Stromal cell of bone marrow (primary cell): ENCODE measurements at regions not wholly inside any gene's neighbourhood (a gene's known extent, or its start where the extent isn't known, plus 50 kb on each side); places are given as distances from the start of the nearest gene placed in this dataset.
"Not testable (repeated sequence)": the region's sequence is repeated elsewhere in the genome, so short reads cannot be mapped to it uniquely, and the experiment has no call there.

Experiments used
- DNase-seq: peaks from one replicate; pipeline ENCODE4 v3.0.0-alpha.2; 2012; ENCODE audit warnings: low read depth

GRCh38 chr14:26655128-26655527, 57.3 kb upstream of the NOVA1 start:
- DNase-seq = no peak

- no peak for DNase-seq
Measured at GRCh38 chr14:26663506-26663905, 65.7 kb upstream of the NOVA1 start.

GRCh38 chr14:26678732-26679420, 81.0 kb upstream of the NOVA1 start:
- DNase-seq = not testable (repeated sequence)

GRCh38 chr14:26685401-26685800, 87.6 kb upstream of the NOVA1 start:
- DNase-seq = no peak

- no peak for DNase-seq
Measured at GRCh38 chr14:26687301-26687837, 89.5 kb upstream of the NOVA1 start.

GRCh38 chr14:26694521-26694920, 96.7 kb upstream of the NOVA1 start:
- no peak for DNase-seq

GRCh38 chr14:26702721-26703230, 104.9 kb upstream of the NOVA1 start:
- DNase-seq = no peak

- DNase-seq = no peak
Measured at GRCh38 chr14:26703686-26704366, 106.0 kb upstream of the NOVA1 start.

GRCh38 chr14:26707234-26707633, 109.4 kb upstream of the NOVA1 start:
- DNase-seq = no peak

- no peak for DNase-seq
Measured at GRCh38 chr14:26709019-26709418, 111.2 kb upstream of the NOVA1 start.

GRCh38 chr14:26719514-26719913, 121.7 kb upstream of the NOVA1 start:
- peak; percentile 9 for DNase-seq

- no peak for DNase-seq
Measured at GRCh38 chr14:26722258-26722657, 124.4 kb upstream of the NOVA1 start.

GRCh38 chr14:26729851-26730250, 132.0 kb upstream of the NOVA1 start:
- DNase-seq = no peak

GRCh38 chr14:26730929-26731618, 133.2 kb upstream of the NOVA1 start:
- DNase-seq = no peak

GRCh38 chr14:26735811-26736210, 138.0 kb upstream of the NOVA1 start:
- no peak for DNase-seq

- DNase-seq = no peak
Measured at GRCh38 chr14:26738571-26738970, 140.7 kb upstream of the NOVA1 start.

GRCh38 chr14:26741711-26742212, 143.9 kb upstream of the NOVA1 start:
- no peak for DNase-seq

GRCh38 chr14:26743284-26743683, 145.5 kb upstream of the NOVA1 start:
- no peak for DNase-seq

- no peak for DNase-seq
Measured at GRCh38 chr14:26744903-26745302, 147.1 kb upstream of the NOVA1 start.

GRCh38 chr14:26761532-26761931, 163.7 kb upstream of the NOVA1 start:
- no peak for DNase-seq

GRCh38 chr14:26765301-26765700, 167.5 kb upstream of the NOVA1 start:
- no peak for DNase-seq

GRCh38 chr14:26765768-26766520, 168.1 kb upstream of the NOVA1 start:
- peak; percentile 72 for DNase-seq
